Prostate gland (tissue), 2 donors: ENCODE measurements at regions not wholly inside any gene's neighbourhood (a gene's known extent, or its start where the extent isn't known, plus 50 kb on each side); places are given as distances from the start of the nearest gene placed in this dataset.

ENCODE experiments used
- DNase-seq: peaks from one replicate; pipeline ENCODE4 v3.0.0-alpha.2; 2019; ENCODE audit warnings: low spot score
- H3K27ac ChIP-seq, 2 donors: fragments of 200-600 bp; sonication (generic); 2 replicates each; pipeline ENCODE4 v1.5.1; 2017 to 2019
- H3K27me3 ChIP-seq: fragments of 200-600 bp; sonication (generic); replicated peaks from 2 replicates; pipeline ENCODE4 v1.5.1; 2019; ENCODE audit not compliant: insufficient read depth
- H3K36me3 ChIP-seq, 2 donors: fragments of 200-600 bp; sonication (generic); 1 replicate in 1 of 2; 2 replicates in 1 of 2; pipeline versions ENCODE4 v1.5.1 to v1.8.1; 2017 to 2019
- H3K4me1 ChIP-seq: fragments of 200-600 bp; sonication (generic); replicated peaks from 2 replicates; pipeline ENCODE4 v1.5.1; 2019
- H3K4me3 ChIP-seq, 2 donors: fragments of 200-600 bp; sonication (generic); 2 replicates each; pipeline ENCODE4 v1.5.1; 2017 to 2019
- H3K9me3 ChIP-seq: fragments of 200-600 bp; sonication (generic); 2 replicates; pipeline ENCODE4 v1.5.1; 2017
- POLR2A ChIP-seq: fragments of 450-650 bp; IDR thresholded peaks from one replicate; pipeline ENCODE4 v1.6.1; 2016; ENCODE audit warnings: antibody characterized with exemption, mild to moderate bottlenecking
- POLR2AphosphoS5 ChIP-seq: sonication (generic); formaldehyde crosslinking; IDR thresholded peaks from one replicate; pipeline ENCODE4 v1.6.1; 2017; ENCODE audit warnings: antibody characterized with exemption
- WGBS: methylation state at CpG from one replicate; pipeline ENCODE4 v1.1.5; 2018; 5-methylcytosine and 5-hydroxymethylcytosine counted together
- intact Hi-C: fragments of 100-400 bp; cut with DNase I; formaldehyde crosslinking; loops from one replicate; pipeline ENCODE4 v1.14.2; 2022
- TF ChIP-seq, protein P1 (sequence below), 4 experiments: fragments of 200-600 bp in 2 of 4; fragments of 450-650 bp in 2 of 4; sonication (generic) in 2 of 4; IDR thresholded peaks; 1 replicate in 3 of 4; 2 replicates in 1 of 4; pipeline ENCODE4 v1.5.1; 2016 to 2019; ENCODE audit warnings: antibody characterized with exemption in 4 of 4, mild to moderate bottlenecking in 2 of 4, moderate library complexity in 2 of 4

DNA sequence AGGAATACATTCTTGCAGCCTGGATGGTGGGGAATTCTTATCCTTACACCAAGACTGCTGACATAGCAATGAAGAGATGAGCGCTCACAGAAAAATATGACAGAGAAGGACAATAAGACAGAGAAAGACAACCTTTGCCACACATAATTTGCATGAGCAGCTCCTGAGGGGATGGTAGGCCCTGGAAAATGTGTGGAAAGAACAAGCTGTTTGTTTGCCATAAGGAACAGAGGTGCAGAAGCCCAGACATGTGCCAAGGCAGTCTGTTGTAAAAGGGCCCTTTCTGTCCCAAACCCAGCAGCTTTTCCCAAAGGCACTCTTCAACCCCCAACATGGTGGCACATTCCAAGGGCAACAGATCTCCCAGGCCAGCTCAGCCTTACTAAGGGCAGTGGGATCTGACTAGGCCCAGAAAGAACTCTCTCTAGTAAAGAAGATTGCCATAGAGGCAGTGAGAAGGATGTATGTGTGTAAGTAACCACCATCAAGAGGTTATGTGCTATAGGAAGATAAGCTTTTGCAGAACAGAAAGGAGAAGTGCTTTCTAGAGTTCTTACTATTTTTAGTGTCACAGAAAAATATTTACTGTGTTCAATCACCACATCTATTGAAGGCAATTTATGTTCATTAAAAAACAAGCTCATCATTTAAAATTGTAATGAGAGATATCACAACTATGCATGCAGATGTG lies 287.0 kb upstream of the RASGEF1B start:
- TF ChIP-seq POLR2AphosphoS5 (no peak), POLR2A (no peak)
- TF ChIP-seq, protein P1, sequence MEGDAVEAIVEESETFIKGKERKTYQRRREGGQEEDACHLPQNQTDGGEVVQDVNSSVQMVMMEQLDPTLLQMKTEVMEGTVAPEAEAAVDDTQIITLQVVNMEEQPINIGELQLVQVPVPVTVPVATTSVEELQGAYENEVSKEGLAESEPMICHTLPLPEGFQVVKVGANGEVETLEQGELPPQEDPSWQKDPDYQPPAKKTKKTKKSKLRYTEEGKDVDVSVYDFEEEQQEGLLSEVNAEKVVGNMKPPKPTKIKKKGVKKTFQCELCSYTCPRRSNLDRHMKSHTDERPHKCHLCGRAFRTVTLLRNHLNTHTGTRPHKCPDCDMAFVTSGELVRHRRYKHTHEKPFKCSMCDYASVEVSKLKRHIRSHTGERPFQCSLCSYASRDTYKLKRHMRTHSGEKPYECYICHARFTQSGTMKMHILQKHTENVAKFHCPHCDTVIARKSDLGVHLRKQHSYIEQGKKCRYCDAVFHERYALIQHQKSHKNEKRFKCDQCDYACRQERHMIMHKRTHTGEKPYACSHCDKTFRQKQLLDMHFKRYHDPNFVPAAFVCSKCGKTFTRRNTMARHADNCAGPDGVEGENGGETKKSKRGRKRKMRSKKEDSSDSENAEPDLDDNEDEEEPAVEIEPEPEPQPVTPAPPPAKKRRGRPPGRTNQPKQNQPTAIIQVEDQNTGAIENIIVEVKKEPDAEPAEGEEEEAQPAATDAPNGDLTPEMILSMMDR (IDR thresholded peaks at IDR 0.05) = no peak
- Histone ChIP-seq H3K4me3 (no peak overlapping the region), H3K9me3 (no peaks in the 10 kb centered on the region), H3K36me3 (no peaks in the 10 kb centered on the region), H3K4me1 (no peaks in the 10 kb centered on the region), H3K27me3 (no peaks in the 10 kb centered on the region), H3K27ac (no peak overlapping the region)
- intact Hi-C loops = no loop called here
- WGBS = 100% methylated on average over 1 of the region's 1 CpG
- no peak for DNase-seq

DNA sequence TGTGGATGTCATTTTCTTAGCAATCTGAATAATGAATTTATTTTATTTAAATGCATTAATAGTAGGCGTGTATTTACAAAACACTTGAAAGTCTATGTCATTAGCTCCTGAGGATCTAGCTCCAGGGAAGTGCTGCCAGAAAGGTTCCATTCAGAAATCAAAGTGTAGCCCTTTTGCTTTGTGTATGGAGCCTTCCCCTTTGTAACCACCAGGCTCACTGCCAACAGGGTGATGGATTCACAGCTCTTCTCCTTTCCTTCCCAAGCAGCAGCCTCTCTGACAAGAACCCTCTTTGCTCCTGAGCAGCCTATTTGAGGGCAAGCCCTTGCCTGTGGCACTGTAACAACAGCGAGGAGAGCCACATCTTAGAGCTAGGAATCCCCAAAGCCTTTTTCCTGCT lies 286.0 kb upstream of the RASGEF1B start:
- no peaks in the 10 kb centered on the region for H3K4me1 ChIP-seq
- no peak overlapping the region for H3K27ac ChIP-seq
- DNase-seq = no peak
- no peaks in the 10 kb centered on the region for H3K36me3 ChIP-seq
- no peak for TF ChIP-seq POLR2AphosphoS5
- TF ChIP-seq, protein P1 (IDR thresholded peaks at IDR 0.05) = no peak
- H3K4me3 ChIP-seq = no peak overlapping the region
- H3K27me3 ChIP-seq = no peaks in the 10 kb centered on the region
- intact Hi-C loops = no loop called here
- 71% methylated on average over 2 of the region's 2 CpGs for WGBS
- no peaks in the 10 kb centered on the region for H3K9me3 ChIP-seq

DNA sequence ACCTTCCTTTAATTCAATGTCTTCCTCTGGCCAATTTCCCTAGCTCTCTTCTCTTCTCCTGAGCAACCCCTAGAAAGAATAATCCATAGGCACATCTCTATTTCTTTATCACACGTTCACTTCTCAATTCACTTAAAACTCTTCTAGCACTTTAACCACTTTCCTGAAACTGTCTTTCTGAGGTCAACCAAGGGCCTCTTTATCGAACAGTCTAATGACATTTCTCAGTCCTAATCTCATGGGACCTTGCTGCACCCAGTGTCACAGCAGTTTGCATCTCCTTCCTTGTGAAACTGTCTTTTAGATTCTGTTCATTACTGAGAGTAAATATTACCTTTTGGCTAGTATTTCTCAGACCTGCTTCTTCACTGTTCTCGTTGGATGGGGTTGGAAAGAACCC lies 285.3 kb upstream of the RASGEF1B start:
- H3K27ac ChIP-seq = no peak overlapping the region
- no peaks in the 10 kb centered on the region for H3K4me1 ChIP-seq
- no peak for DNase-seq
- intact Hi-C loops = no loop called here
- H3K4me3 ChIP-seq = no peak overlapping the region
- no peaks in the 10 kb centered on the region for H3K36me3 ChIP-seq
- H3K27me3 ChIP-seq = no peaks in the 10 kb centered on the region
- H3K9me3 ChIP-seq = no peaks in the 10 kb centered on the region
- 83% methylated on average over 3 of the region's 3 CpGs for WGBS
- TF ChIP-seq, protein P1 (IDR thresholded peaks at IDR 0.05) = no peak
- TF ChIP-seq POLR2AphosphoS5 = no peak
- no peak for TF ChIP-seq POLR2A

DNA sequence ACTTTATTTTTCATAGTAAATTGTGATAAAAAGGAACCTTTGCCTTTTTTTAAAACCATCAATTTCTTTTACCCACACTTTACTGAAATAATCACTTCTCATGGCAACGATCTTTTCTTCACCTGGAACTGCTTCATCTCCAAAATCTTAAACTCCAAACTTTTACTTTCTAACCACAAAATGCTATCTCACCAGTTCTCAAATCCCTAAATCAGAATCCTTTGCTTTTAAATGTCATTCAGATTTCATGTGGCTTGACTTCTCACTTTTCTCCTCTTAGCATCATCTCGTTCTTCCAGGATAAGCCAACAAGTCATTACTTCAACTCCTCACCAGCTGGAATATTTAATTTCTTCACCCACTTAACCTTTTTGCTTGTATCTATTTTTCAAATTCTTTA lies 284.3 kb upstream of the RASGEF1B start:
- H3K9me3 ChIP-seq = no peaks in the 10 kb centered on the region
- H3K4me3 ChIP-seq = no peak overlapping the region
- no peak overlapping the region for H3K27ac ChIP-seq
- no peak for TF ChIP-seq POLR2A
- TF ChIP-seq POLR2AphosphoS5 = no peak
- TF ChIP-seq, protein P1 (IDR thresholded peaks at IDR 0.05) = no peak
- WGBS = 60% methylated on average over 2 of the region's 2 CpGs
- H3K4me1 ChIP-seq = no peaks in the 10 kb centered on the region
- no peaks in the 10 kb centered on the region for H3K36me3 ChIP-seq
- H3K27me3 ChIP-seq = no peaks in the 10 kb centered on the region
- intact Hi-C loops = no loop called here
- no peak for DNase-seq

DNA sequence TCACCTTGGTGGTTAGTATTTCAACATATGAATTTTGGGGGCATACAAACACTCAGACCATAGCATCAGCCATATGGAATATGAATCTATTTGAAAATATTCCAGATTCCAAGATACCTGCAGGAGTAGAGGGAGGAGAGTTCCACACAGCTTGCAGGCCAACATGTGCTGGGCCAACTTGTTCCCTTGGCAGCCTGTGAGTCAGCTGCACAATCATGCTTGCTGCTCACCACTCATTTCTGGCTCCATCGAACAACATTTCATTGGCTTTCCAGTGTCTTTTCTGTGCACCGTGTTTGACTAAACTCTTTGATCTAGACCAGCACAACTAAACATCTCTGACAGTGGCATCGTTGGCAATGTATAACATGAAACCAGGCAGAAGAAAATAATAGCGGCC lies 282.5 kb upstream of the RASGEF1B start:
- Histone ChIP-seq H3K36me3 (no peaks in the 10 kb centered on the region), H3K4me3 (no peak overlapping the region), H3K4me1 (no peaks in the 10 kb centered on the region), H3K27ac (no peak overlapping the region), H3K9me3 (no peaks in the 10 kb centered on the region), H3K27me3 (no peaks in the 10 kb centered on the region)
- DNase-seq = no peak
- 78% methylated on average over 4 of the region's 4 CpGs for WGBS
- TF ChIP-seq POLR2AphosphoS5 (no peak), POLR2A (no peak)
- TF ChIP-seq, protein P1 (IDR thresholded peaks at IDR 0.05) = no peak
- intact Hi-C loops = no loop called here
